GM21786 (cell line): ENCODE measurements at regions not wholly inside any gene's neighbourhood (a gene's known extent, or its start where the extent isn't known, plus 50 kb on each side); places are given as distances from the start of the nearest gene placed in this dataset.

ENCODE experiments used
- ATAC-seq: cut with Tn5 transposase; IDR thresholded peaks from one replicate; pipeline ENCODE4 v1.9.1; 2021; ENCODE audit not compliant: unreplicated experiment

GRCh38 chr13:33891196-33891742 is 73.3 kb downstream of the RFC3 start:
- no peak for ATAC-seq

GRCh38 chr13:33893559-33893958 is 75.6 kb downstream of the RFC3 start:
- no peak for ATAC-seq

GRCh38 chr13:33904431-33904830 is 86.5 kb downstream of the RFC3 start:
- no peak for ATAC-seq

- ATAC-seq = no peak
These were observed 90.2 kb downstream of the RFC3 start for GRCh38 chr13:33908116-33908515.

GRCh38 chr13:33910255-33910654 is 92.3 kb downstream of the RFC3 start:
- ATAC-seq = no peak

GRCh38 chr13:33911521-33911920 is 93.6 kb downstream of the RFC3 start:
- ATAC-seq = no peak

GRCh38 chr13:33913829-33914228 is 95.9 kb downstream of the RFC3 start:
- no peak for ATAC-seq

GRCh38 chr13:33917190-33917589 is 99.2 kb downstream of the RFC3 start:
- ATAC-seq = no peak

GRCh38 chr13:33918199-33918932 is 100.4 kb downstream of the RFC3 start:
- ATAC-seq = no peak

GRCh38 chr13:33919120-33919519 is 101.2 kb downstream of the RFC3 start:
- ATAC-seq = no peak

GRCh38 chr13:33925563-33925962 is 107.6 kb downstream of the RFC3 start:
- ATAC-seq = no peak

GRCh38 chr13:33927315-33927714 is 109.4 kb downstream of the RFC3 start:
- no peak for ATAC-seq

- peak; percentile 72 for ATAC-seq
These were observed 113.7 kb downstream of the RFC3 start for GRCh38 chr13:33931397-33932311.

GRCh38 chr13:33932769-33933406 is 114.9 kb downstream of the RFC3 start:
- no peak for ATAC-seq

- no peak for ATAC-seq
These were observed 115.9 kb downstream of the RFC3 start for GRCh38 chr13:33933810-33934209.

- ATAC-seq = no peak
These were observed 116.4 kb downstream of the RFC3 start for GRCh38 chr13:33934343-33934742.

- no peak for ATAC-seq
These were observed 117.0 kb downstream of the RFC3 start for GRCh38 chr13:33934951-33935371.

GRCh38 chr13:33935969-33936368 is 118.0 kb downstream of the RFC3 start:
- no peak for ATAC-seq

- ATAC-seq = no peak
These were observed 119.6 kb downstream of the RFC3 start for GRCh38 chr13:33937373-33938098.

GRCh38 chr13:33940256-33940655 is 122.3 kb downstream of the RFC3 start:
- ATAC-seq = no peak

GRCh38 chr13:33940898-33941297 is 122.9 kb downstream of the RFC3 start:
- no peak for ATAC-seq
